KMS-11 (cell line): ENCODE measurements at regions not wholly inside any gene's neighbourhood (a gene's known extent, or its start where the extent isn't known, plus 50 kb on each side); places are given as distances from the start of the nearest gene placed in this dataset.
"Not testable (repeated sequence)": the region's sequence is repeated elsewhere in the genome, so short reads cannot be mapped to it uniquely, and the experiment has no call there.

ENCODE experiments used
- H2AFZ ChIP-seq: fragments of 200-600 bp; sonication (generic); 2 replicates; pipeline ENCODE4 v1.6.1; 2016; ENCODE audit warnings: antibody characterized with exemption, mixed run types, low read depth
- H3K27ac ChIP-seq: fragments of 200-600 bp; sonication (generic); 2 replicates; pipeline ENCODE4 v1.6.1; 2016; ENCODE audit warnings: mild to moderate bottlenecking, mixed run types
- H3K27me3 ChIP-seq: fragments of 200-600 bp; sonication (generic); 2 replicates; pipeline ENCODE4 v1.6.1; 2017; ENCODE audit warnings: mild to moderate bottlenecking, low read depth, mixed run types, moderate library complexity; ENCODE audit not compliant: insufficient read depth
- H3K36me3 ChIP-seq: fragments of 200-600 bp; sonication (generic); 2 replicates; pipeline ENCODE4 v1.6.1; 2017; ENCODE audit warnings: mild to moderate bottlenecking, mixed run types; ENCODE audit not compliant: insufficient read depth
- H3K4me1 ChIP-seq: fragments of 200-600 bp; sonication (generic); 2 replicates; pipeline ENCODE4 v1.6.1; 2016; ENCODE audit warnings: mild to moderate bottlenecking, low read depth, mixed run types; ENCODE audit not compliant: poor library complexity, severe bottlenecking
- H3K4me2 ChIP-seq: fragments of 200-600 bp; sonication (generic); 2 replicates; pipeline ENCODE4 v1.7.0; 2016; ENCODE audit warnings: mild to moderate bottlenecking, mixed run types
- H3K4me3 ChIP-seq: fragments of 200-600 bp; sonication (generic); IDR thresholded peaks from 2 replicates; pipeline ENCODE4 v1.6.1; 2017; ENCODE audit warnings: low read depth, low read length, mixed read lengths; ENCODE audit not compliant: insufficient read depth
- H3K79me2 ChIP-seq: fragments of 200-600 bp; sonication (generic); 2 replicates; pipeline ENCODE4 v1.6.1; 2016; ENCODE audit warnings: low read depth, mixed run types; ENCODE audit not compliant: insufficient read depth
- H3K9ac ChIP-seq: fragments of 200-600 bp; sonication (generic); 2 replicates; pipeline ENCODE4 v1.6.1; 2016; ENCODE audit warnings: mild to moderate bottlenecking, mixed run types
- H4K20me1 ChIP-seq: fragments of 200-600 bp; sonication (generic); 2 replicates; pipeline ENCODE4 v1.6.1; 2016; ENCODE audit warnings: mild to moderate bottlenecking, mixed run types; ENCODE audit not compliant: insufficient read depth
- CTCF ChIP-seq: fragments of 200-600 bp; sonication (generic); conservative IDR thresholded peaks from 2 replicates; pipeline ENCODE4 v1.6.1; 2017; ENCODE audit warnings: low read depth, mild to moderate bottlenecking, antibody characterized with exemption, low read length, moderate library complexity, mixed read lengths

- Histone ChIP-seq H3K4me3 (no peak overlapping the region), H3K27me3 (no peaks in the 10 kb centered on the region), H3K4me1 (no peaks in the 10 kb centered on the region), H2AFZ (no peak overlapping the region), H3K9ac (no peak overlapping the region), H3K36me3 (no peaks in the 10 kb centered on the region), H3K4me2 (no peak overlapping the region), H3K27ac (no peak overlapping the region), H4K20me1 (no peaks in the 10 kb centered on the region), H3K79me2 (no peaks in the 10 kb centered on the region)
- no peak for TF ChIP-seq CTCF
Observed at GRCh38 chrX:1094566-1095333, 117.7 kb downstream of the CRLF2 start.

GRCh38 chrX:1093586-1094421, 118.6 kb downstream of the CRLF2 start:
- Histone ChIP-seq H4K20me1 (no peaks in the 10 kb centered on the region), H3K4me3 (no peak overlapping the region), H2AFZ (no peak overlapping the region), H3K36me3 (no peaks in the 10 kb centered on the region), H3K4me2 (no peak overlapping the region), H3K79me2 (no peaks in the 10 kb centered on the region), H3K27ac (no peak overlapping the region), H3K27me3 (no peaks in the 10 kb centered on the region), H3K9ac (no peak overlapping the region), H3K4me1 (no peaks in the 10 kb centered on the region)
- TF ChIP-seq CTCF, result no peak

- Histone ChIP-seq H3K9ac (no peak overlapping the region), H3K4me3 (no peak overlapping the region), H2AFZ (no peak overlapping the region), H3K79me2 (no peaks in the 10 kb centered on the region), H3K27ac (no peak overlapping the region), H3K4me1 (no peaks in the 10 kb centered on the region), H3K4me2 (no peak overlapping the region), H3K27me3 (no peaks in the 10 kb centered on the region), H3K36me3 (no peaks in the 10 kb centered on the region), H4K20me1 (no peaks in the 10 kb centered on the region)
- TF ChIP-seq CTCF, result no peak
Observed at GRCh38 chrX:1093121-1093520, 119.3 kb downstream of the CRLF2 start.

GRCh38 chrX:1086444-1087409, 125.7 kb downstream of the CRLF2 start:
- Histone ChIP-seq H3K4me2 (no peak overlapping the region), H3K27me3 (no peaks in the 10 kb centered on the region)

GRCh38 chrX:1085871-1086270, 126.6 kb downstream of the CRLF2 start:
- H3K79me2 ChIP-seq, H4K20me1 ChIP-seq, H3K4me1 ChIP-seq, H3K4me2 ChIP-seq, H3K27ac ChIP-seq, H3K9ac ChIP-seq, H3K36me3 ChIP-seq, H3K4me3 ChIP-seq, H3K27me3 ChIP-seq, H2AFZ ChIP-seq: not testable (repeated sequence)

More at GRCh38 chrX:1086444-1087409, 125.7 kb downstream of the CRLF2 start:
- Histone ChIP-seq H3K4me3 (no peak overlapping the region), H3K4me1 (no peaks in the 10 kb centered on the region), H3K27ac (no peak overlapping the region), H2AFZ (no peak overlapping the region), H3K9ac (no peak overlapping the region), H4K20me1 (no peaks in the 10 kb centered on the region), H3K79me2 (no peaks in the 10 kb centered on the region), H3K36me3 (no peaks in the 10 kb centered on the region)
- TF ChIP-seq CTCF, result no peak
